SHP77 treated with DMSO at 0.1 percent for 48 hours (cell line): ENCODE measurements at regions not wholly inside any gene's neighbourhood (a gene's known extent, or its start where the extent isn't known, plus 50 kb on each side); places are given as distances from the start of the nearest gene placed in this dataset.

Experiments used
- DNase-seq: peaks from one replicate; lab custom pipeline; 2025; lab: John Stamatoyannopoulos, UW

GRCh38 chr18:75805265-75805664 lies 377.8 kb upstream of the SMIM21 start:
- no peak for DNase-seq

DNA sequence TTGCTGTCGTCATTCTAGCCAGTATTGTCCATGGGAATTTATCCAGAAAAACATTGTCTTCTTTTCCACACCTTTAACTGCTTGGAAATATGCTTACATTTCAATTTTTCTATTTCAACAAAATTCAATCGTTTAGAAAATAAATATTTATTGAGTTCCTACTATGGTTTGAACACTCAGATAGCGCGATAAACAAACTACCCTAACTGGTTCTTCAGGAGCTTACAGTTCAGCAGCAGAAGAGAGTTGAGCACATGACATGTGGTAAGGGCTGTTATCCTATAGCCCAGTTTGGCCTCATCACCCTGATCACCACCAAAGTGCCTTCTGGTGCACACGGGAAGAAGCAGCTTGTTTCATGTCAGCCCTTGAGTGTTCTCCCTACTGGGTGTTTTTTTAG lies 375.2 kb upstream of the SMIM21 start:
- DNase-seq: no peak

GRCh38 chr18:75801178-75801577 lies 373.7 kb upstream of the SMIM21 start:
- no peak for DNase-seq

DNA sequence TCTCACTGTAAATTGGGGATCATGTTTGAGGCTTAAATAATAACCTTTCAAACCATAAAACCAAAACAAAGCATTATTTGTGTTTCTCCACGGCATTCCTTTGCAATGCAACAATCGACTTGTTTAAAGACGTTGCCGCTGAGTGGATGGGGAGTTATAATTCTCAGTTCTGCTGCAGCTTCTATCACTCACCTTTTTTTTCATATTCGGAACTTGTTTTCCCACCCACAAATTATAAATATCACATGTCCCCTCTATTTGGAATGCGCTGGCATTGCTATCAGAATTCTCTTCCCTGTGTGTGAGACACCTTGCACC lies 372.8 kb upstream of the SMIM21 start:
- no peak for DNase-seq

GRCh38 chr18:75799449-75800330 lies 372.2 kb upstream of the SMIM21 start:
- no peak for DNase-seq

GRCh38 chr18:75797046-75797445 lies 369.5 kb upstream of the SMIM21 start:
- DNase-seq: no peak

DNA sequence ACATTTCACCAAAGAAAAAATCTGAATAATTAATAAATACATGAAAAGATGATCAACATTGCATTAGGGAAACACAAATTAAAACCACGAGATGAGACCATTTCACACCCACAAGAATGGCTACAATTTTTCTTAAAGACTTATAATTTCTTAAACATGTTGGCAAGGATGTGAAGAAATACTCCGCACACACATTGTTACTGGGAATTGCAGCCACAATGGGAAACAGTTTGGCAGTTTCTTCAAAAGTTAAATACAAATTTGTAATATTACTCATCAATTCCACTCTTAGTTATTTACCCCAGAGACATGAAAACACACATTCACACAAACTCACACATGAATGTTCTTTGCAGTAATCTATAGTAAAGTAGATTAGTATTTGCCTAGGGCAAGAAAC lies 363.3 kb upstream of the SMIM21 start:
- DNase-seq: no peak

GRCh38 chr18:75790111-75790510 lies 362.6 kb upstream of the SMIM21 start:
- no peak for DNase-seq

DNA sequence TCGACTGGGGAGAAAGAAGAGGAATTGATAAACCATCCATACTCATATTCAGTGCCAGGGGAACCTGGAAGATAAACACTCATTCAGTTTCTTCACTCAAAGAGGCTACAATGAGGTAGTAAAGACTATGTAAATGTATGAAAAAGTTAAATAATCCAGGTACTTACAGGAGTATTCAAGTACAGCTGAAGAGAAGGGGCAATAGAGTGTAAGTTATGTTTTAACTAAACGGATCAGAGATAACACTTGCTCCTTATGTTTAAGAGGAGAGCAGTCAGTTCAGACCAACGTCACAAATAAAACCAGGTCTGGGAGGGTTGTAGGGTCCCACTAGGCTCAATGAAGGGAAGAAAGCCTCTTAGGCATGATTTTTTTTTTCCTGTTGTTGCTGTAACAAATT lies 358.3 kb upstream of the SMIM21 start:
- no peak for DNase-seq

GRCh38 chr18:75785206-75785605 lies 357.7 kb upstream of the SMIM21 start:
- no peak for DNase-seq

- no peak for DNase-seq
Observed at GRCh38 chr18:75784390-75784789, 356.9 kb upstream of the SMIM21 start.

DNA sequence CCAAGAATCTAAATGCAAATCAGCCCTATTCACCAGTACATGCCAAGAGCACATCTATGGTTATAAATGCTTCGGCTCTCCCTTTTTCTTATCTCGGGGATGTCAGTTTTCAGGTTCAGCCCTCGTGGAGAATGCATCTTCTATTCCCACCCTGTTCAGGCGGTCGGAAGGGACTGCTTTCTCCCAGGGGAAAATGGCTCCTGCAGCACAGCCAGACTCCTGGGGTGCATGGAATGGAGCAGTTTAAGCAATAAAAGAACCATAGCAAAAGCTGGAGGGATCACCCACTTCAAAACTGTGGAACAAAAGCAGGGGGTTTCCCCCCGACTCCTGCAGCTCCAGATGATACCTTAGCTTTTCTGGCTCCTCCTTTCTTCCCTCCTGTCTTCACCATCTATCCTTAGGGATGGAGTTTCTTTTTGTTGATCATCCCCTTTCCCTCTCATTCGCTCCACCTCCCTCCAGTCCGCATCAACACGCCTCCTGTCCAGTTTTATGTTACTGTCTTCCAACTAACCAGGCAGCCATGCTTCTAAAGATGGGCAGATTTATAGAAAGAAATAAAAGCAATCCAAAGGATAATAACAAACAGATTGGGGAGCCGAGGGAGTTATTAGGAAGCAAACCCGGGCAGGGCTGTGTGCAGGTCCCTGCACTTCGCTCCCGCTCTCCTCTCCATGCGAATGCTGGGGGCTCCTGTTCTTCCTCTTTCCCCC lies 356.2 kb upstream of the SMIM21 start:
- no peak for DNase-seq

DNA sequence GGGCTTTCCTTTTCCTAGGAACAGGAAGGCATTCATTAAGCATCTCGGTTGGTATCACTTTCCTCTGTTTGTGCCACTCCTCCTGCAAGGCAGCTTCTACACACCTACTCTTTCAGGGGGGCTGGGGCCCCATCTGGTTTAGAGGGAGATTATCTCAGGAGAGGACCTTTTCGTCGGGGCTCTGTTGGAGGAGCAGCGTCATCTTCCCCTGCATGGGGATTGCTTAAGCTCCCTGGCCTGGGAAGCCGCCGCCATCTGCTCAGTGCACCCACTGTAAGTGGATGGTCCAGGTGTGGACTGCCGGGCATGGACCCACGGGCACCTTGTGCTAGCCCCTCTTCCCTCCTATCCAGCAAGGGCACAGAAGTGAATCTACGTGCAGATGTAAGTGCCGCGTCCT lies 355.3 kb upstream of the SMIM21 start:
- no peak for DNase-seq

GRCh38 chr18:75782204-75782603 lies 354.7 kb upstream of the SMIM21 start:
- no peak for DNase-seq

GRCh38 chr18:75779910-75780309 lies 352.4 kb upstream of the SMIM21 start:
- DNase-seq: no peak

- DNase-seq: no peak
Observed at GRCh38 chr18:75779450-75779849, 351.9 kb upstream of the SMIM21 start.

DNA sequence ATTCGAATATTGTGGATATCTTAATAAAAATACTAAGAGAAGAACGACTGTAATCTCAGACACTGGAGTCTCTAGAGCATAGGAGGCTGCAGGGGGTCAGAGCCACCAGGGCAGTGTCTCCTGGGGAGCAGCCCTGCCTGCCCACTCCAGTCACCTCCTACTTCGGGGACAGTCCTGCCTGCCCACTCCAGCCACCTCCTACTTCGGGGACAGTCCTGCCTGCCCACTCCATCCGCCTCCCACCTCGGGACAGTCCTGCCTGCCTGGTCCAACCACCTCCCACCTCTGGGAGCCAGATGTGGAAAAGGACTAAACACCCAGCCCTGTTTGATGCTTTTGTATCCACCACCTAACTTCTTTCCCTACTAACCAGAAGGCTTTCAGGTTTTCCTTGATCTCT lies 350.1 kb upstream of the SMIM21 start:
- DNase-seq: no peak

DNA sequence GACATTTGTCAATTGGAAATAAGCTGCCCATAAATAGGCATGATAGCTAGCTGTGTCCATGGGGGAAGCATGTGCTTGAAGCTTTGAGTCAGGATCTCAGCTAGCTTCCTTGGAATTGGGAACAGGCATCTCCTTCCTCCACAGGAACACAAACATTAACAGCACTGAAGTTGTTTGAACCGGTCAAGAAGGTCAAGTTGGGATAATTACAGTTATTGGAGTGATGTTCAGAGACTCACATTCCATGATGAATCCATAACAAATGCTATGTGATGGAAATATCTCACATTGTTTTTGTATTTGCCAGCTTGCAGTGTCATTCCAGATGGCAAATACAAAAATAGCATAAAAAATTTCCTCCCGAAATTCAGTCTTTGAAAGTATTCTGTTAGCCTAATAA lies 347.6 kb upstream of the SMIM21 start:
- DNase-seq: no peak

DNA sequence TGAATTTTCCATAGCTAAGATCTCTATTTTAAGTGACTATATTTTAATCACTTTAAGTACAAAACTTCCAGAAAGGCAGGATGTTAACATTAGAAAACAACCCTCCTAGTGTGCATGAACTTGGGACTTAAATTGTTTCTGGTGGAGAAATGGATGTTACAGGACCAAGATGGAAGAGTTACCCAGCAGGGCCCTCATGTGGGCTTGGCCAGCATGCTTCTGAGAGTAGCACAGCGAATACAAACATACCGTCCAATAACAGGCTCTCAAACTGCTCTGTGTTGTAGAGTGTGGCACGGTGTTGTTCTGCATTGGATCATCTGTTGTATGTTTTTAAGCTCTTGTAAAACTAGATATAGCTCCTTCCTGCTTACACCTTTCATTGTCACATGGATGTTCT lies 346.1 kb upstream of the SMIM21 start:
- no peak for DNase-seq

DNA sequence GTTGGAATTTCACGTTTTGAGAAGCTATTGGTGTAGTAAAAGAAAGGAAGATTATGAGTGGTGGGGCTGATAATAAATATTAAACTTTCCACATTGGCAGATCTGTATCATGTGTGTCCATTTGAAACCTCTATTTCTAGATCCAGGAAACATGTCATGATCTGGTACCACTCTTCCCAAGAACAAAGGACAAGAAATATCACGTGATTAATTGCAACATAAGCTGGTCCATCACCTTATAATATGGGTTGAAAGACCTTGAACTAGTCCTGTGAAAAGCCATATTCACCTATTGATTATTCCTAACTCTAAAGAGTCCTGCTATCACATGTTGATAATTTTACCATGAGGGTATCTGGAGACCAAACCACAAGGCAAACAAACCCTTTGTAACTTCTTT lies 335.3 kb upstream of the SMIM21 start:
- no peak for DNase-seq

DNA sequence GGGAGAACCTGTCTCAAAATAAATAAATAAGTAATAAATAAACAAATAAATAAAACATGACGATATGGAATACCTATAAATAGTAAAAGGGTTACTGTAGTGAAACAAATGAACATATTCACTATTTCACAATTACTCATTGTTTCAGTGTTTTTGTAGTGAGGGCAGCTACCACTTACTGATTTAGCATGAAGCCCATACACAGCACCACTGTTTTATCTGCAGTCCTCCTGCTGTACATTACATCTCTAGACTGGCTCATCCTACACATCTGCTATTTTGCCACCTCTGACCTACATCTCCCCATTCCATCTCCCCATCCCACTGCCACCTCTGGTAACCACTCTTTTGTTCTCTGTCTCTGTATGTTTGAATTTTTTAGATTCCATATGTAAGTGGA lies 332.7 kb upstream of the SMIM21 start:
- DNase-seq: no peak

- DNase-seq: no peak
Observed at GRCh38 chr18:75757951-75758350, 330.4 kb upstream of the SMIM21 start.

DNA sequence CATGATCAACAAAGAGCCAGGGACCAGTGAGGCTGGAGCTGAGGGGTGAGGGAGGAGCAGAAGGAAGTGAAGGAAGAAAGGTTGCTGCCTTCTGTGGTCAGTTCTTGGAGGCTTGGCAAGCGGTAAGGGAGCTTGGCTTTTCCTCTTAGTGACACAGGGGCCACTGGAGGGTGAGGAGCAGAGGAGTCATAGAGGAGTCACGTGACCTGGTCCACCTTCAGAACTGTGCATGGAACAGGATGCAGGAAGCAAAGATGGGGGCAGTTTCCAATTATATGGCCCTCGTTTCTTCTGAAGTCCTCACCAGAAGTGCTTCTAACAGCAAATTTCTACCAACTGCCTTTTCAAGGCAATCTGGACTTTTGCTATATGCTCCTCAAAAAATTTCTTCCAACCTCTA lies 326.9 kb upstream of the SMIM21 start:
- no peak for DNase-seq

- no peak for DNase-seq
Observed at GRCh38 chr18:75753753-75754152, 326.2 kb upstream of the SMIM21 start.
